Neural cell (in vitro differentiated cells): ENCODE measurements at regions not wholly inside any gene's neighbourhood (a gene's known extent, or its start where the extent isn't known, plus 50 kb on each side); places are given as distances from the start of the nearest gene placed in this dataset.

Experiments
- H2AFZ ChIP-seq: fragments of 200-600, 300-800 bp; sonication (generic), shearing (Covaris generic); 2 replicates; pipeline ENCODE4 v1.6.0; 2014; ENCODE audit warnings: low read depth, mild to moderate bottlenecking, antibody characterized with exemption, low read length, moderate library complexity
- H3F3A ChIP-seq: fragments of 200-600 bp; shearing (Covaris generic); 2 replicates; pipeline ENCODE4 v1.6.1; 2016; ENCODE audit warnings: mild to moderate bottlenecking, moderate library complexity, mixed read lengths, antibody characterized with exemption, low read length; ENCODE audit not compliant: insufficient read depth, poor library complexity, severe bottlenecking
- H3K27ac ChIP-seq: fragments of 200-600, 300-800 bp; sonication (generic), shearing (Covaris generic); 2 replicates; pipeline ENCODE4 v1.5.1; 2014; ENCODE audit warnings: mild to moderate bottlenecking, low read length, moderate library complexity
- H3K27me3 ChIP-seq: fragments of 300-800, 200-600 bp; sonication (generic), shearing (Covaris generic); 2 replicates; pipeline ENCODE4 v1.6.0; 2014; ENCODE audit warnings: mild to moderate bottlenecking, low read depth, low read length, moderate library complexity; ENCODE audit not compliant: insufficient read depth
- H3K36me3 ChIP-seq: fragments of 300-800, 200-600 bp; sonication (generic), shearing (Covaris generic); 2 replicates; pipeline ENCODE4 v1.5.1; 2014; ENCODE audit warnings: mild to moderate bottlenecking, antibody characterized with exemption, low read length, moderate library complexity; ENCODE audit not compliant: insufficient read depth
- H3K4me2 ChIP-seq: fragments of 300-800, 200-600 bp; sonication (generic), shearing (Covaris generic); 2 replicates; pipeline ENCODE4 v1.6.0; 2014; ENCODE audit warnings: mild to moderate bottlenecking, low read length
- H3K4me3 ChIP-seq: fragments of 300-800, 200-600 bp; sonication (generic), shearing (Covaris generic); 2 replicates; pipeline ENCODE4 v1.5.1; 2014; ENCODE audit warnings: mild to moderate bottlenecking, low read length, moderate library complexity
- H3K79me2 ChIP-seq: fragments of 200-600 bp; shearing (Covaris generic); replicated peaks from 2 replicates; pipeline ENCODE4 v1.6.0; 2014; ENCODE audit warnings: mild to moderate bottlenecking, low read length, moderate library complexity; ENCODE audit not compliant: insufficient read depth
- H3K9ac ChIP-seq: fragments of 300-800, 200-600 bp; sonication (generic), shearing (Covaris generic); 2 replicates; pipeline ENCODE4 v1.6.1; 2016; ENCODE audit warnings: mild to moderate bottlenecking, low read length, mixed read lengths
- H3K9me2 ChIP-seq: fragments of 200-600 bp; shearing (Covaris generic); 2 replicates; pipeline ENCODE4 v1.6.1; 2016; ENCODE audit warnings: mild to moderate bottlenecking, low read length, mixed read lengths; ENCODE audit not compliant: insufficient read depth
- H3K9me3 ChIP-seq: fragments of 200-600, 300-800 bp; sonication (generic), shearing (Covaris generic); 2 replicates; pipeline ENCODE4 v1.6.1; 2016; ENCODE audit warnings: mild to moderate bottlenecking, mixed run types, low read length, moderate library complexity, mixed read lengths
- H4K20me1 ChIP-seq: fragments of 200-600 bp; shearing (Covaris generic); 2 replicates; pipeline ENCODE4 v1.6.1; 2016; ENCODE audit warnings: mild to moderate bottlenecking, mixed run types; ENCODE audit not compliant: insufficient read depth
- CTCF ChIP-seq: fragments of 450-650 bp; IDR thresholded peaks from 2 replicates; pipeline ENCODE4 v1.5.1; 2014; ENCODE audit warnings: antibody characterized with exemption, mild to moderate bottlenecking, moderate library complexity; ENCODE audit not compliant: poor library complexity, severe bottlenecking
- EP300 ChIP-seq: fragments of 450-650 bp; conservative IDR thresholded peaks from 2 replicates; pipeline ENCODE4 v1.6.1; 2014; ENCODE audit warnings: antibody characterized with exemption, mild to moderate bottlenecking, moderate library complexity; ENCODE audit not compliant: poor library complexity, severe bottlenecking
- EZH2 ChIP-seq: fragments of 200-600, 300-800 bp; shearing (Covaris generic), sonication (generic); IDR thresholded peaks from 2 replicates; pipeline ENCODE4 v1.6.1; 2014; ENCODE audit warnings: antibody characterized with exemption, low read length, borderline replicate concordance, mild to moderate bottlenecking; ENCODE audit not compliant: insufficient read depth, poor library complexity, severe bottlenecking
- MXI1 ChIP-seq: fragments of 450-650 bp; conservative IDR thresholded peaks from 2 replicates; pipeline ENCODE4 v1.6.1; 2014; ENCODE audit warnings: antibody characterized with exemption, mild to moderate bottlenecking; ENCODE audit not compliant: poor library complexity, severe bottlenecking
- POLR2AphosphoS5 ChIP-seq: IDR thresholded peaks from 2 replicates; pipeline ENCODE4 v1.6.1; 2012
- RAD21 ChIP-seq: fragments of 450-650 bp; conservative IDR thresholded peaks from 2 replicates; pipeline ENCODE4 v1.6.1; 2014; ENCODE audit warnings: antibody characterized with exemption, mild to moderate bottlenecking, moderate library complexity
- REST ChIP-seq: IDR thresholded peaks from 2 replicates; pipeline ENCODE4 v1.6.1; 2012; ENCODE audit warnings: borderline replicate concordance
- SMC3 ChIP-seq: fragments of 450-650 bp; conservative IDR thresholded peaks from 2 replicates; pipeline ENCODE4 v1.6.1; 2014; ENCODE audit warnings: antibody characterized with exemption, mild to moderate bottlenecking, moderate library complexity; ENCODE audit not compliant: poor library complexity
- TAF1 ChIP-seq: IDR thresholded peaks from 2 replicates; pipeline ENCODE4 v1.6.1; 2012; ENCODE audit warnings: low read depth

GRCh38 chr7:81583882-81584533 is 185.8 kb downstream of the HGF start:
- no peaks in the 10 kb centered on the region for H4K20me1 ChIP-seq
- H3F3A ChIP-seq: no peaks in the 10 kb centered on the region
- H3K9me3 ChIP-seq: no peaks in the 10 kb centered on the region
- TF ChIP-seq POLR2AphosphoS5: no peak
- TF ChIP-seq REST: no peak
- no peaks in the 10 kb centered on the region for H3K79me2 ChIP-seq
- no peak overlapping the region for H3K4me3 ChIP-seq
- no peak overlapping the region for H3K9ac ChIP-seq
- no peak overlapping the region for H3K27ac ChIP-seq
- no peaks in the 10 kb centered on the region for H3K27me3 ChIP-seq
- H3K4me2 ChIP-seq: no peak overlapping the region
- no peaks in the 10 kb centered on the region for H3K36me3 ChIP-seq
- no peaks in the 10 kb centered on the region for H3K9me2 ChIP-seq
- H2AFZ ChIP-seq: no peak overlapping the region

- no peak overlapping the region for H3K4me3 ChIP-seq
- no peaks in the 10 kb centered on the region for H4K20me1 ChIP-seq
- TF ChIP-seq RAD21 (no peak), EP300 (no peak), SMC3 (no peak), REST (no peak), EZH2 (no peak), TAF1 (no peak), MXI1 (no peak), POLR2AphosphoS5 (no peak), CTCF (no peak)
- H3K27ac ChIP-seq: no peak overlapping the region
- no peak overlapping the region for H3K9ac ChIP-seq
- H3K9me2 ChIP-seq: no peaks in the 10 kb centered on the region
- no peaks in the 10 kb centered on the region for H3K9me3 ChIP-seq
- H3K36me3 ChIP-seq: no peaks in the 10 kb centered on the region
- H3K27me3 ChIP-seq: no peaks in the 10 kb centered on the region
- H3K4me2 ChIP-seq: no peak overlapping the region
- no peaks in the 10 kb centered on the region for H3F3A ChIP-seq
- H2AFZ ChIP-seq: no peak overlapping the region
- H3K79me2 ChIP-seq: no peaks in the 10 kb centered on the region
Observed at GRCh38 chr7:81583090-81583489, 186.8 kb downstream of the HGF start.
